ENCODE measurements at regions not wholly inside any gene's neighbourhood (a gene's known extent, or its start where the extent isn't known, plus 50 kb on each side); places are given as distances from the start of the nearest gene placed in this dataset.

- H3K4me1 Mint-ChIP-seq = no peaks in the 10 kb centered on the region
- H3K9me3 Mint-ChIP-seq = no peaks in the 10 kb centered on the region
- H3K27ac Mint-ChIP-seq (ENCODE audit: unreplicated experiment) = no peak overlapping the region
- no peak for TF ChIP-seq CTCF (conservative IDR thresholded peaks at IDR 0.05)
- no peak for DNase-seq (ENCODE audit: low read depth, low spot score)
- H3K36me3 Mint-ChIP-seq (ENCODE audit: low read depth) = no peaks in the 10 kb centered on the region
- no peaks in the 10 kb centered on the region for H3K27me3 Mint-ChIP-seq (ENCODE audit: low read depth)
- H3K4me3 Mint-ChIP-seq = no peak overlapping the region
Measured at GRCh38 chr18:53605198-53605597, 619.3 kb downstream of the MBD2 start.

- no peaks in the 10 kb centered on the region for H3K27me3 Mint-ChIP-seq (ENCODE audit: low read depth)
- no peak for DNase-seq (ENCODE audit: low read depth, low spot score)
- no peak for TF ChIP-seq CTCF (conservative IDR thresholded peaks at IDR 0.05)
Measured at GRCh38 chr18:53603276-53603675, 621.2 kb downstream of the MBD2 start.

GRCh38 chr18:53601344-53601743 is 623.1 kb downstream of the MBD2 start:
- no peak for TF ChIP-seq CTCF (conservative IDR thresholded peaks at IDR 0.05)
- Mint-ChIP-seq H3K4me3 (no peak overlapping the region), H3K4me1 (no peaks in the 10 kb centered on the region), H3K27ac (ENCODE audit: unreplicated experiment) (no peak overlapping the region), H3K9me3 (no peaks in the 10 kb centered on the region), H3K36me3 (ENCODE audit: low read depth) (no peaks in the 10 kb centered on the region), H3K27me3 (ENCODE audit: low read depth) (no peaks in the 10 kb centered on the region)
- no peak for DNase-seq (ENCODE audit: low read depth, low spot score)

More at GRCh38 chr18:53603276-53603675, 621.2 kb downstream of the MBD2 start:
- Mint-ChIP-seq H3K4me1 (no peaks in the 10 kb centered on the region), H3K27ac (ENCODE audit: unreplicated experiment) (no peak overlapping the region), H3K4me3 (no peak overlapping the region), H3K9me3 (no peaks in the 10 kb centered on the region), H3K36me3 (ENCODE audit: low read depth) (no peaks in the 10 kb centered on the region)

- Mint-ChIP-seq H3K9me3 (peaks cover 11% of the 10 kb centered on the region), H3K27ac (ENCODE audit: unreplicated experiment) (no peak overlapping the region), H3K36me3 (ENCODE audit: low read depth) (peaks cover 3% of the 10 kb centered on the region), H3K27me3 (ENCODE audit: low read depth) (no peaks in the 10 kb centered on the region), H3K4me1 (no peaks in the 10 kb centered on the region), H3K4me3 (no peak overlapping the region)
- no peak for TF ChIP-seq CTCF (conservative IDR thresholded peaks at IDR 0.05)
- DNase-seq (ENCODE audit: low read depth, low spot score) = no peak
Measured at GRCh38 chr18:53586923-53587322, 637.5 kb downstream of the MBD2 start.

Measured in neural crest cell (in vitro differentiated cells).